Fibroblast of skin of abdomen (primary cell): ENCODE measurements at regions not wholly inside any gene's neighbourhood (a gene's known extent, or its start where the extent isn't known, plus 50 kb on each side); places are given as distances from the start of the nearest gene placed in this dataset.

Experiments used
- DNase-seq: peaks from one replicate; pipeline ENCODE4 v3.0.0-alpha.2; 2013

DNA sequence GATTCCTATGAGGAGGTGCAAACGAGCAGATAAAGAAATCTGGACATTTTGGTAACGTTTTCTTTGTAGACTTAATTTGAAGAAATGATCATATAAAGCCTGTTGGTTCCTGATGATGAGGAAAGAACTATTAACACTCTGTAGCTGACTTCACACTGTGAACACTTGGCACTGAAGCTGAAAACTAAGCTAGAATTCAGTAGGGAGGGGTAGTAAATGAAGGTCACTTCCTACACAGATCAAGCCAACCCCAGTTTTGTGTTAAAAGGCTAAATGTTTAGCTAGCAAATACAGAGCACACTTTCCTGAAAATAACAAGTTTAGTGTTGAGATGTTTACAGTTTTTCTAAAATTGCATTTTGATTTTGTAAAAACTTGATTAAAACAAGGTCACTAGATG is 296.2 kb upstream of the PRDM1 start:
- DNase-seq: no peak

GRCh38 chr6:105787747-105788146 is 298.4 kb upstream of the PRDM1 start:
- no peak for DNase-seq

DNA sequence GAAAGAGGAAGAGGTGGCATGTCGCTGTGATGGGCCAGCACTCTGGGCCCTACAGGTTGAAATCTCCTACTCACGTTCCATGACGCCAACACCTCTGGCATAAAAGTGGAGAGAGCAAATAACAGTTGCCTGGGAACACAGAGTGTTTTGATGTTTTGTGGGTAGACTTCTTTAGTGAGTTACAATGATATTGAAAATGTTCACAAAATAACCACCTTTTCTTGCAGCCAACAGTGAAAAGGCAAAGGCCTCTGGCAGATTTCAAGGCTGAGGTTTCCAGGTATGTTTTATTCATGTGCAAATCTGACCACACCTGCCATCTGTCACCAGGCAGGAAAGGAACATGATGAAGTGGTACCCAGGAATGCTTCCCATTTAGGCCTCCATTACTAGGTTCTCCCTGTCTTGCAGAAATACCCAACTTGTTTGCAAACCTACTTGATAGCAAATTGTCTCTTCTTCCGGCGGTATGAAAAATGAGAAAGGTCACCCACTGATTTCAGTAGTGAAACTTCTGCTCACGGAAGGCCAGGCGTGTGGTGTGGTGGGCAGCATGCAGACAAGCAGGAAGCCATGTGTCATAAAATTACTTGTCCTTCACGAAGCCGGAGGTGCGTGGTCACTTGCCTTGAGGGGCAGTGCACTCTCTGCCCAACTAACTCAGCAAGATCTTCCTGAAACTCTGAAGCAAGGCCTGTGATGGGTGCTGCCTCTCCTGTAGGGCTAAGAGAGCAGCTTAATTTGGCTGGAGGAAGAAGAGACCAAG is 299.1 kb upstream of the PRDM1 start:
- no peak for DNase-seq

DNA sequence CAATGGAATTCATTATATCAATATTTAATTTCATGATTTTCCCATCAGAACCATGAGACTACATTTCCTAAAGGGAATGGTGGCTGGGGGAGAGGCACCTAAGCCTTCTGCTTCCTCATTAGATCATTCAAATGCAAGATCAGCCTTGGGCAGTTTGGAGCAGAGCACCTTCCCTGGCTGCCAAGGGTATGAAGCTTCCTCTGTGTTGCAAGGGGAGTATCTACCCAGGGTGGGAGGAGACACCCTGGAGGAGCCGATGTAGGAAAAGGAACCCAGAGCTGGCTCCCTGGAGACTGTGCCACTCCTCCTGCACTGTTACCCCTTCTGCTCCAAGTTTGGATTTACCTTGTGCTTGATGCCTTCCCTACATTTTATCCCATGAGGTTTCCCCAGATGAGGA is 299.7 kb upstream of the PRDM1 start:
- no peak for DNase-seq

DNA sequence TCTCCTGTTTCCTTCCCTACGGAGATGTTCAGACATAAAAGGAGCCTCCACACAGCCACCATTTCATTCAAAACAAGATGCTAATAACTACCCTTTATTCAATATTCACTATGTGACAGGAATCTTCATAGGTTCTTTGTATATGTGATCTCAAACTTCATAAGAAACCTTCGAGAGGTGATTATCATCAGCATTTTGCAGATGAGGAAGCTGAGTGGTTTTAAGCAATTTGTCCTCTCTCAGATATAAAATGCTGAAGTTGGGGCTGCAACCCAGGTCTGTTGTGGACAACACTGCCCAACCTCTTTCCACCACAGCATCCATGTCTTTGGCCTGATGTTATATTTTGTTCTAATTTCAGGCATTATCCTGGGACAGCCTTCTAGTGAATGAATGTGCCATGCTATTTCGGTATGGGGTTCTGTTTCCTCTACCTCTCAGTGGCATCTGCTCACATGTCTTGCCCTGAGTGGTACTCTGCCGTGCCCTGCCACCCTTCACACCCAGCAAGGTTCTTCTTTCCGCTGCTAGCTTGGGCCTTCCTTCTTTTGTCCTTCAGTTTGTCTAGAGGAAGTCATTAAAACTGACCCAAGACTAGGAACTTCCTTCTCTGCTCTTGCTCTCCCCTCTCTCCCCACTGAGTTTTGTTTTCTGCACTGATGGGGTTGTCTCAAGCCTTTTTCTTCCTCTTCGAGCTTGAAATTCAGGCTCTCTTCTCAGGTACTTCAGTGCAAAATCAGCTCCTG is 300.9 kb upstream of the PRDM1 start:
- DNase-seq: no peak

DNA sequence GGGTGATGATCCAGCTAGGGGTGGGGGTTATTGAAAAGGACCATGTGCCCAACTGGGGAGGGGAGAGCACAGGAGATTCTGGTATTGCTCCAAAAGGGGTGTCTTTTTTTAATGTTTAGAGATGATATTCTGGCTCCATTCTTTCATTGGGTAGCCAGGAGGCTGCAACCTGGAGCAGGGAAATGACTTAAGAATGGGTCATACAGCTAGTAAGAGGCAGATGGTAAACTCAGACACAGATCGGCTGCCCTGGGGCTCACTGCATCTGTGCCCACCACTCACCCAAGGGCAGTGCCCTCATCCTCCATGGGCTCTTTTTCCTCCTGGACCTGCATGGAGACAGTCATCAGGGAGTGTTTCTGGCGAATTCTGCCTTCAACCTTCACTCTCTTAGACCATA is 302.0 kb upstream of the PRDM1 start:
- no peak for DNase-seq

DNA sequence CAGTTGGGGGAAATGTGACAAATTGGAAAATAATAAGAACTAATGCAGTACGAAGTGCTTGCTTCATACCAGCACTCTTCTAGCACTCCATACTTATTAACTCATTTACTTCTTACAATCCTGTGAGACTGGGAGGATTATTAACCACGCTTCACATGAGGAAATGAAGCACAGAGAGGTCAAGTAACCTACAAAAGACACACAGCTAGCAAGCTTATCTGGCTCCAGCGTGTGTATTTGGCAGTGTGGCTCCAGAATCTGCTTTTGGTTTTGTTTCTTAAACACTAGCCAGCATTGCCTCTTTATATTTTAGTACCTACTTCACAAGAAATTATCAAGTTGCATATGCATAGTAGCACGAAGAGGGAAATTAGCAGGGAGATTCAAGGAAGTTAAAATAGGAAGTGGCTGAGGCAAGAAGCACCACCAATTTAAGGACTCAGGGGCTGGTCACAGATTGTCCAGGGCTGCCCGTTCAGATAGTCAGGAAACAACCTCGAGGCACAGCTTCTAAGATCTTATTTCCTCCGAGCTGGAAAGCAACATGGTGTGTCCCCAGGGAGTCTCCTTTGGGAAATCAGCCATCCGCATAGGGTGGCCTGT is 302.7 kb upstream of the PRDM1 start:
- DNase-seq: no peak

- no peak for DNase-seq
Measured at GRCh38 chr6:105781915-105782314, 304.2 kb upstream of the PRDM1 start.

GRCh38 chr6:105781248-105781647 is 304.9 kb upstream of the PRDM1 start:
- no peak for DNase-seq

- DNase-seq: no peak
Measured at GRCh38 chr6:105780146-105780860, 305.8 kb upstream of the PRDM1 start.

DNA sequence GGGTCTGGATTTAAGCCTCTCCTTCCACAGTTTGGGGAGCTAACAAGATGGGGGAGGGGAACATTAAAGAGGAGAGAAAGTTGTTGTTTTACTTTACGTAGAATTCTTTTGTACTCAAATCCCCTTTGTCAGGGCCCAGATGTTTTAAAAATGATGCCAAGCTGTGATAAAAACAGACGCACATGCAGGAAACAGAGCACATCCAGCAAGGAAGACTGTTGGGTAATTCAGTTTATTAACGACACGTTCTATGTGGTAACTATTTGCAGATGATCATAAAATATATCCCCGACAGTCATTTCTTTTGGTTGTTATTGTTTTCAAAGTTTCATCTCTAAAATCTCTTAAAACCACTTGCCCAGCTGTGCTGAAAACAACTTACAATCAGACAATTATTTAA is 307.0 kb upstream of the PRDM1 start:
- DNase-seq: peak; percentile 32

DNA sequence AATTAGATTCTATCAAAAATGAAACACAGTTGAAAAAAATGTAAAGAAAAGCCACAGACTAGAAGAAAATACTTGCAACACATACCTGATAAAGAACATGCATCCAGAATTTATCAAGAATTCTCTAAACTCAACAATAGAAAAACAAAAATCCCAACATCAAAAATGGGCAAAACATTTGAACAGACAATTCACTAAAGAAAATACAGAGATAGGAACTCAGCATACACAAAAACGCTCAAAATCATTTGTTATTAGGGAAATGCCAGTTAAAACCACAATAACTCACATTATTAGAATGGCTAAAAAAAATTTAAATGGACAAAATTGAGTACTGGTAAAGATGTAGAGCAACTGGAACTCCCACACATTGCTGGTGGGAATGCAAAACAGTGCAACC is 311.0 kb upstream of the PRDM1 start:
- DNase-seq: no peak

- DNase-seq: no peak
Measured at GRCh38 chr6:105774247-105774646, 311.9 kb upstream of the PRDM1 start.

- DNase-seq: peak; percentile 68
Measured at GRCh38 chr6:105771313-105771970, 314.7 kb upstream of the PRDM1 start.

DNA sequence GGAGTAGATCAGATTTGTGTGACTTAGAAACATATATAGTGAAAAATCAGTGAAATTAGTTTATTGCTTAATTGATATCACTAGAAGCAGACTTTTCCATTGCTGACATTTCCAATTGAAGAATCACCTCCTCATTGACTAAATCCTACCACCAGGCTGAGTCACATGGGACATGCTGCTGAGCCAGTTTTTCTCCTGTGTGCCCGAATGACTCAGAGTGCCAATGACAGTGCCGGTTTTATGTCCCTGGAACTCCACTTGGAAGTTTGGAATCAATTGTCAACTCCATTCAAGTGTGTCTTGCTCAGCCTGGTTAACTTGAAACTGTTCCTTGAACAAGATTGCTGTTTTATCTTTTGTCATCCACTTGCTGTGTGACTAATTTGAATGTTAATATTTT is 316.1 kb upstream of the PRDM1 start:
- DNase-seq: peak; percentile 40

GRCh38 chr6:105769197-105769596 is 316.9 kb upstream of the PRDM1 start:
- no peak for DNase-seq

DNA sequence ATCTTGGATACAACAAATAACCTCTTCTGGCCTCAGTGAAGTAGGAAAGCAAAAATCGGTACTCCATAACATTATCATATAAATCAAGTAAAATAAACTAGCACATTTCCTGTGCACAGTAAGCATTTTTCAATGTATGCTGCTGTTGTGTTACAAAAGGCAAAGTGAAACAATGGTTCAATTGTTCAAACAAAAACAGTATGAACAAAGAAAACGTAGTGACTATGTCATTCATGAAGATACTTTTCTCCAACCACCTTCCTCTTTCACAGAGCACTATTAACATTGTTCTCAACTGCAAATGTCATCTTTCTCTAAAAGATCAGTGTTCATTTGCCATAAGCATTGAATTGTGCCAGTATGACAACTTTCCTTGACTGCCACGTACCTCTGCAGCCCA is 318.6 kb upstream of the PRDM1 start:
- DNase-seq: no peak

DNA sequence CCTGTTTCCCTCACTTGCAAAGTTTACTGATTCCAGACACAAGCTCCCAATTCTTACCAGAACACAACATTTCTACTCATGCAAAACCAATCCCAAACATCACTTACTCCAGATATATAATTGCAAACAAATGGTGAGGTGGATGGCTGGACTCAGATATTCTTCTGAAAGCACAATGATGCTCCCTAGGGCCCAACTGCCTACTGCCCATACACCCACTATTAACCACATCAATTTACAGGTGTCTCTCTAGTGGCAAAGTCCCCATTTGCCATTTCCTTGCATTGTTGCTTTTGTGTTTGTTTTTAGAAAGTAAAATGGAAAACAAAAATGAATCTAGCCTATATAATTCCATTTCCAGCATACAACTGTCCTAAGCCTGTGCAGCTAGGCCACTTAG is 320.9 kb upstream of the PRDM1 start:
- no peak for DNase-seq

DNA sequence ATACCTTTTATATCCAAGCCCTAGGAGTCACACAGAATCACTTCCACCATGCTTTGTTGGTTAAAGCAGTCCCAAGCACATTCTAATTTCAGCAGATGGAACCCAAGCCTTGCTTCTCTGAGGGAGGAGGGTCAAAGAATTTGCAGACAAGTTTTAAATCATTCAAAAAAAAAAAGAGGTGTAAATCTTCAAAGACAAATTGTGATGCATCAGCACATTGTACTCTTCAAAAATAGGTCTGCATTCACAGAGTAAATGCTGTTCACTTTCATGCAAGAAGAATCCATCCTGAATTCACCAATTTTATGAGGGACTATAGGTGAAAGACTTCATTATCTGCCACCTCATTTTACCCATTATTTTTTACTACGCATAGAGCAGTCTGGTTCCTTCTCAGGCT is 321.8 kb upstream of the PRDM1 start:
- no peak for DNase-seq

GRCh38 chr6:105763866-105764265 is 322.3 kb upstream of the PRDM1 start:
- no peak for DNase-seq

- DNase-seq: no peak
Measured at GRCh38 chr6:105760746-105761145, 325.4 kb upstream of the PRDM1 start.

- peak; percentile 90 for DNase-seq
Measured at GRCh38 chr6:105759946-105760345, 326.2 kb upstream of the PRDM1 start.

DNA sequence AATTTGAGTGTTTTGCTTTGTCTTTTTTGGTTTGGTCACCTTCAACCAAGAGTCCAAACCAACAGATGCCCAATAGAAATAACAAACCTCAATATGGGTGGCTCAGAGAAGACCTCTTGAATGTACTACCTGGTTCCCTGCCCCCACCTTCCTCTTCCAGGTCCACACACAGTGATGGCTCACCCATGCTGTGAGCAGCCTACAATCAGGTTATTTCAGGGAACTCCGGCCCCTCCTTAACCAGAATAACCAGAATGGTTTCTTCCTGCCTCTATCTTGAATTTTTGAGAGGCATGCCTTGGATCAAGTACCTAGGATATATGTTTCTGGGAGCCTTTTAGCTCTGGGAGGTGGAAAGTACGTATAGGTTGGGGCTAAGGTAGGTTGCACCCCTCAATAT is 327.1 kb upstream of the PRDM1 start:
- DNase-seq: no peak
